ENCODE measurements at regions not wholly inside any gene's neighbourhood (a gene's known extent, or its start where the extent isn't known, plus 50 kb on each side); places are given as distances from the start of the nearest gene placed in this dataset.

DNA sequence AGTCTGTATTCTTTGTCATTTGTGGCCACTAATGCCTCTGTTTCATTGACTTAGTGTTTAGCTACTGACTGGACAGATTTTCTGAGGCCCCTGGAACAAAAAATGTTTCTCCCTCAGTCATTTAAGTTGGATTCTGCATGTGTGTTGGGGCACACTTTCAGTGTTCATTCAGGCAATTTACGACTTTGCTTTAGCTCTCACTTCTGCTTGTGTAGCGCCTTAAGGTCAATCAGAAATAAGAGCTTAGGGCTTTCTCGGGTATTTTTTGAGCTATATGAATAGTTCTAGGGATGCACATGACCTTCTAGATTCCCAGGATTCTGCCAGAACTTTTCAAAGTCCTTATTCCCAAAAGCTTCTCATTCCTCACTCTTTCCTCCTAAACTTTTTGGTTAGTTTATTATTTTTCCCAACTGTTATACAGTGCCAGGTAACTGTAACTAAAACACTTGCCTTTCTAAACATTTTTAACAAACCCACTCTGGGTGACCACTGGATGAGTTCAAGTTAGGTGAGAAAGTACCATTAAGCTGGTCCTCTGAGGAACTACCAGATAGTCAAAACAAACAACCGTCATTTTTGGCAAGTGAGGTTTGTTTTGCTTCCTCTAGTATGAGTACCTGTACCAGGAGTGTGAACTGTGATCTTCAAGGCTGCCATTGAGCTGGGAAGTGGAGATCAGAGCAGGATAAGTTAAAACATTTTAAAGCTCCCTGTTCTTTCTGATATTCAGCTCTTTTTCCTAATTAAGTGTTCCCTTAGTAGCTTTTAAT lies 571.3 kb upstream of the TLE4 start:
- Histone ChIP-seq H3K4me3 (no peak overlapping the region), H3K27me3 (no peaks in the 10 kb centered on the region), H3K36me3 (no peaks in the 10 kb centered on the region), H3K4me1 (ENCODE audit: insufficient read depth) (no peaks in the 10 kb centered on the region), H3K9me3 (no peaks in the 10 kb centered on the region), H3K27ac (no peak overlapping the region)
- 47 to 65% (median 59%) methylated on average over 4 of the region's 4 CpGs for WGBS, 3 donors
- intact Hi-C loops (cut with DNase I): no loop called here
- DNase-seq: no peak
- TF ChIP-seq, protein P1, sequence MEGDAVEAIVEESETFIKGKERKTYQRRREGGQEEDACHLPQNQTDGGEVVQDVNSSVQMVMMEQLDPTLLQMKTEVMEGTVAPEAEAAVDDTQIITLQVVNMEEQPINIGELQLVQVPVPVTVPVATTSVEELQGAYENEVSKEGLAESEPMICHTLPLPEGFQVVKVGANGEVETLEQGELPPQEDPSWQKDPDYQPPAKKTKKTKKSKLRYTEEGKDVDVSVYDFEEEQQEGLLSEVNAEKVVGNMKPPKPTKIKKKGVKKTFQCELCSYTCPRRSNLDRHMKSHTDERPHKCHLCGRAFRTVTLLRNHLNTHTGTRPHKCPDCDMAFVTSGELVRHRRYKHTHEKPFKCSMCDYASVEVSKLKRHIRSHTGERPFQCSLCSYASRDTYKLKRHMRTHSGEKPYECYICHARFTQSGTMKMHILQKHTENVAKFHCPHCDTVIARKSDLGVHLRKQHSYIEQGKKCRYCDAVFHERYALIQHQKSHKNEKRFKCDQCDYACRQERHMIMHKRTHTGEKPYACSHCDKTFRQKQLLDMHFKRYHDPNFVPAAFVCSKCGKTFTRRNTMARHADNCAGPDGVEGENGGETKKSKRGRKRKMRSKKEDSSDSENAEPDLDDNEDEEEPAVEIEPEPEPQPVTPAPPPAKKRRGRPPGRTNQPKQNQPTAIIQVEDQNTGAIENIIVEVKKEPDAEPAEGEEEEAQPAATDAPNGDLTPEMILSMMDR (IDR thresholded peaks at IDR 0.05): no peak
- no peak for TF ChIP-seq POLR2A (IDR thresholded peaks at IDR 0.05)
- TF ChIP-seq EP300 (IDR thresholded peaks at IDR 0.05): no peak

DNA sequence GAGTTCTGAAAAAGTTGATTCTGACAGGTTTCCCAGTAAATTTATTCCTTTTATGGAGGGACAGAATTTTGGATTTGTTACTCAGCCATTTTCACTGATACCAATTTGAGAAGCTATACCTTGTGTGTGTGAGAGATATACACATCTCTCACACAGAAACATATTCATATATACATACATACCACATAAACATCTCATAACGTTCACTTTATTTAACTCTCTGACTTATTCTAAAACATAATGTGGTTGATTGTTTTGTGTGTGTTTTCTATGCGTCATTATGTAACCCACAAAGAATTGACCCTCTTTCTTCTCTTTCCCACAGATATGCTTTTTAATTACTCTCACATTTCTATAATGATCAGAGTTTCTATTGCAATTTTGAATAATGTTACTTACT lies 570.8 kb upstream of the TLE4 start:
- H3K36me3 ChIP-seq: no peaks in the 10 kb centered on the region
- H3K4me1 ChIP-seq (ENCODE audit: insufficient read depth): no peaks in the 10 kb centered on the region
- intact Hi-C loops (cut with DNase I): no loop called here
- H3K4me3 ChIP-seq: no peak overlapping the region
- H3K27ac ChIP-seq: no peak overlapping the region
- no peaks in the 10 kb centered on the region for H3K27me3 ChIP-seq
- H3K9me3 ChIP-seq: no peaks in the 10 kb centered on the region
- DNase-seq: no peak
- WGBS, 3 donors: 74 to 91% (median 83%) methylated on average over 2 of the region's 2 CpGs
- TF ChIP-seq POLR2A (IDR thresholded peaks at IDR 0.05) (no peak), EP300 (IDR thresholded peaks at IDR 0.05) (no peak)
- TF ChIP-seq, protein P1 (IDR thresholded peaks at IDR 0.05): no peak

DNA sequence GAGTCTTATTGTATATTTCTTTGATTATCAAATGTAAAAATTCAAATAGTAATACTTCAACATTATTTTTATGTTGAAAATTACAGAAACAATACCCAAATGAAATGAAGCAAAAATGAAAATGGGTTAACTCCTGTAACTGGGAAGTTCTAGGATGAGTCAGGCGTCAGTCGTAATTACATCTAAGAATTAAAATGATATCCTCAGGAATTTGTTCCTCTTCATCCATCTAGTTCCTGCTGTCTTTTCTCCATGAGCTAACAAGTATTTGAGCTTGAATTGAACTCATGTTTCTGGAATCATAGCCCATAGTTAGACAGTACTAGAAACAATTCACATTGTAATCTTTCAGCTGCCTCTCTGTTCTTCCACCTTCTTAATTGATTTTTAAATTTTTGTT lies 568.3 kb upstream of the TLE4 start:
- intact Hi-C loops (cut with DNase I): no loop called here
- Histone ChIP-seq H3K36me3 (no peaks in the 10 kb centered on the region), H3K9me3 (no peaks in the 10 kb centered on the region), H3K4me3 (no peak overlapping the region), H3K27me3 (no peaks in the 10 kb centered on the region), H3K27ac (no peak overlapping the region), H3K4me1 (ENCODE audit: insufficient read depth) (no peaks in the 10 kb centered on the region)
- WGBS, 3 donors: 85 to 87% (median 86%) methylated on average over 2 of the region's 2 CpGs
- TF ChIP-seq POLR2A (IDR thresholded peaks at IDR 0.05) (no peak), EP300 (IDR thresholded peaks at IDR 0.05) (no peak)
- TF ChIP-seq, protein P1 (IDR thresholded peaks at IDR 0.05): no peak
- DNase-seq: no peak

DNA sequence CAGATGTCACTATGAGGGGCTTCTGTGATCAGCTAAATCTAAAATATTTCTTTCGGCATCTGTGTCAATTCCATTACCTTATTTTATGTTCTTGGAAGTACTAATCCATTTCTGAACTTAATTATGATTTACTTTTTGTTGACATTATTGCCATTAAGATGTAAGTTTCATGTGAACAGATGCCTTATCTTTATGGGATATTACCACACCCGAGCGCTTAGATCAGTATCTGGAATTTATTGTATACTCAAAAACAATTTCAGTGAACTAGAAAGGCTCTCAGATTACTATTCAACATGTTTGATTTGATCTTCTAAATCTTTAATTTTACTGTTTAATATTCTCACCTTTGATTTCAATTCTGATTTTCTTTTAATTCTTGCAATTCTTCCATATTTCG lies 567.7 kb upstream of the TLE4 start:
- intact Hi-C loops (cut with DNase I): no loop called here
- Histone ChIP-seq H3K27ac (no peak overlapping the region), H3K9me3 (no peaks in the 10 kb centered on the region), H3K27me3 (no peaks in the 10 kb centered on the region), H3K36me3 (no peaks in the 10 kb centered on the region), H3K4me3 (no peak overlapping the region), H3K4me1 (ENCODE audit: insufficient read depth) (no peaks in the 10 kb centered on the region)
- DNase-seq: no peak
- 94 to 99% (median 95%) methylated on average over 4 of the region's 4 CpGs for WGBS, 3 donors
- TF ChIP-seq POLR2A (IDR thresholded peaks at IDR 0.05) (no peak), EP300 (IDR thresholded peaks at IDR 0.05) (no peak)
- TF ChIP-seq, protein P1 (IDR thresholded peaks at IDR 0.05): no peak

All from ovary (tissue), 7 donors.